ENCODE measurements at regions not wholly inside any gene's neighbourhood (a gene's known extent, or its start where the extent isn't known, plus 50 kb on each side); places are given as distances from the start of the nearest gene placed in this dataset.

- no peaks in the 10 kb centered on the region for H3K79me2 ChIP-seq (ENCODE audit: insufficient read depth, low read length)
- H3K4me2 ChIP-seq (ENCODE audit: insufficient read depth, low read length), result no peak overlapping the region
- ATAC-seq (ENCODE audit: insufficient read depth, low read depth) (no peak), DNase-seq (no peak)
- H3K36me3 ChIP-seq (ENCODE audit: insufficient read depth, low read length), result no peaks in the 10 kb centered on the region
- H2AFZ ChIP-seq (ENCODE audit: low read depth, low read length), result no peak overlapping the region
- no peaks in the 10 kb centered on the region for H3K4me1 ChIP-seq (ENCODE audit: insufficient read depth, low read length)
- no peak overlapping the region for H3K27ac ChIP-seq (ENCODE audit: low read length)
- H3K9ac ChIP-seq (ENCODE audit: low read depth, low read length), result no peak overlapping the region
- H3K27me3 ChIP-seq (ENCODE audit: insufficient read depth, low read length, poor library complexity), result peaks cover 24% of the 10 kb centered on the region
- no peak overlapping the region for H3K4me3 ChIP-seq (ENCODE audit: low read depth in 1 of 2, low read length in 2 of 2)
- TF ChIP-seq EZH2 (IDR thresholded peaks at IDR 0.05; ENCODE audit: borderline replicate concordance, low read depth, low read length, severe bottlenecking), result no peak
- TF ChIP-seq, protein P1, sequence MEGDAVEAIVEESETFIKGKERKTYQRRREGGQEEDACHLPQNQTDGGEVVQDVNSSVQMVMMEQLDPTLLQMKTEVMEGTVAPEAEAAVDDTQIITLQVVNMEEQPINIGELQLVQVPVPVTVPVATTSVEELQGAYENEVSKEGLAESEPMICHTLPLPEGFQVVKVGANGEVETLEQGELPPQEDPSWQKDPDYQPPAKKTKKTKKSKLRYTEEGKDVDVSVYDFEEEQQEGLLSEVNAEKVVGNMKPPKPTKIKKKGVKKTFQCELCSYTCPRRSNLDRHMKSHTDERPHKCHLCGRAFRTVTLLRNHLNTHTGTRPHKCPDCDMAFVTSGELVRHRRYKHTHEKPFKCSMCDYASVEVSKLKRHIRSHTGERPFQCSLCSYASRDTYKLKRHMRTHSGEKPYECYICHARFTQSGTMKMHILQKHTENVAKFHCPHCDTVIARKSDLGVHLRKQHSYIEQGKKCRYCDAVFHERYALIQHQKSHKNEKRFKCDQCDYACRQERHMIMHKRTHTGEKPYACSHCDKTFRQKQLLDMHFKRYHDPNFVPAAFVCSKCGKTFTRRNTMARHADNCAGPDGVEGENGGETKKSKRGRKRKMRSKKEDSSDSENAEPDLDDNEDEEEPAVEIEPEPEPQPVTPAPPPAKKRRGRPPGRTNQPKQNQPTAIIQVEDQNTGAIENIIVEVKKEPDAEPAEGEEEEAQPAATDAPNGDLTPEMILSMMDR (IDR thresholded peaks at IDR 0.05; ENCODE audit: borderline replicate concordance, extremely low read depth, low read length, poor library complexity, severe bottlenecking), result no peak
- H3K9me3 ChIP-seq (ENCODE audit: insufficient read depth, low read length, severe bottlenecking), result no peaks in the 10 kb centered on the region
- no peaks in the 10 kb centered on the region for H4K20me1 ChIP-seq (ENCODE audit: insufficient read depth, low read length)
Measured at GRCh38 chr17:83200231-83200699, 120.9 kb downstream of the METRNL start.

GRCh38 chr17:83200751-83201150 is 121.3 kb downstream of the METRNL start:
- no peaks in the 10 kb centered on the region for H3K79me2 ChIP-seq (ENCODE audit: insufficient read depth, low read length)
- H2AFZ ChIP-seq (ENCODE audit: low read depth, low read length), result no peak overlapping the region
- no peaks in the 10 kb centered on the region for H3K9me3 ChIP-seq (ENCODE audit: insufficient read depth, low read length, severe bottlenecking)
- no peak overlapping the region for H3K4me2 ChIP-seq (ENCODE audit: insufficient read depth, low read length)
- no peak overlapping the region for H3K27ac ChIP-seq (ENCODE audit: low read length)
- H3K4me3 ChIP-seq (ENCODE audit: low read depth in 1 of 2, low read length in 2 of 2), result no peak overlapping the region
- H3K36me3 ChIP-seq (ENCODE audit: insufficient read depth, low read length), result no peaks in the 10 kb centered on the region
- H4K20me1 ChIP-seq (ENCODE audit: insufficient read depth, low read length), result no peaks in the 10 kb centered on the region
- DNase-seq (no peak), ATAC-seq (ENCODE audit: insufficient read depth, low read depth) (no peak)
- H3K4me1 ChIP-seq (ENCODE audit: insufficient read depth, low read length), result no peaks in the 10 kb centered on the region
- TF ChIP-seq, protein P1 (IDR thresholded peaks at IDR 0.05; ENCODE audit: borderline replicate concordance, extremely low read depth, low read length, poor library complexity, severe bottlenecking), result no peak
- TF ChIP-seq EZH2 (IDR thresholded peaks at IDR 0.05; ENCODE audit: borderline replicate concordance, low read depth, low read length, severe bottlenecking), result no peak
- H3K9ac ChIP-seq (ENCODE audit: low read depth, low read length), result no peak overlapping the region
- H3K27me3 ChIP-seq (ENCODE audit: insufficient read depth, low read length, poor library complexity), result peaks cover 24% of the 10 kb centered on the region

DNA sequence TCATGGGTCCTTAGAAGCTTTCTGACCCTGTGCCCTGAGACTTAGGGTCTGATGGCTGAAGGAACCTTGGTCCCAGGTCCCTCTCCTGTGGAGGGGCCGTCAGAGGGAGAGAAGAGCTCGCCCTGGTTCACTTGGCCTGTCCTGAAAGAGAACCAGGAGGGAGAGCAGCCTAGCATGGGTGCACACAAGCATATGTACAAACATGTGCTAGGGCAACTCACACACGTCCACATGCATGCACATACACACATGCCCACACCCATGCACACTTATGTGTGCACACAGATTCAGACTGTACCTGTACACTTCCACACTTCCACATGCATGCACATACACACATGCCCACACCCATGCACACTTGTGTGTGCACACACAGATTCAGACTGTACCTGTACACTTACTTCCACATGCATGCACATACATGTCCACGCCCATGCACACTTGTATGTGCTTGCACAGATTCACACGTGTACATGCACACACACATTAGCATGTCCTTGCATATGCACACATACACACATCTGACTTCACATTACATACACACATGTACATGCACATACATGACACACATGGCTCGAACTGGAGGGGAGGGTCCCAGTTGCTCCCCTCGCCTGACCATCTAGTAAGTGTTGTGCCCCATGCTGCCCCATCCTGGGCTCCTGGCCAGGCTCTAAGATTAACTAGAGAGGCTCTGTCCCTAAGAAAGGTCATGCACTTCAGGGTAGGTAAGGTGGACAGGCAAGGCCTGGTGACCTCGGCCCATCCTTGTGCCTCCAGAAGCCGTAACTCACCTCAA is 122.0 kb downstream of the METRNL start:
- H4K20me1 ChIP-seq (ENCODE audit: insufficient read depth, low read length), result no peaks in the 10 kb centered on the region
- no peaks in the 10 kb centered on the region for H3K79me2 ChIP-seq (ENCODE audit: insufficient read depth, low read length)
- DNase-seq, result no peak
- no peaks in the 10 kb centered on the region for H3K9me3 ChIP-seq (ENCODE audit: insufficient read depth, low read length, severe bottlenecking)
- no peak for ATAC-seq (ENCODE audit: insufficient read depth, low read depth)
- no peak overlapping the region for H3K4me2 ChIP-seq (ENCODE audit: insufficient read depth, low read length)
- no peaks in the 10 kb centered on the region for H3K4me1 ChIP-seq (ENCODE audit: insufficient read depth, low read length)
- H3K27ac ChIP-seq (ENCODE audit: low read length), result no peak overlapping the region
- TF ChIP-seq EZH2 (IDR thresholded peaks at IDR 0.05; ENCODE audit: borderline replicate concordance, low read depth, low read length, severe bottlenecking), result no peak
- TF ChIP-seq, protein P1 (IDR thresholded peaks at IDR 0.05; ENCODE audit: borderline replicate concordance, extremely low read depth, low read length, poor library complexity, severe bottlenecking), result no peak
- H3K9ac ChIP-seq (ENCODE audit: low read depth, low read length), result no peak overlapping the region
- peaks cover 24% of the 10 kb centered on the region for H3K27me3 ChIP-seq (ENCODE audit: insufficient read depth, low read length, poor library complexity)
- H3K4me3 ChIP-seq (ENCODE audit: low read depth in 1 of 2, low read length in 2 of 2), result no peak overlapping the region
- no peaks in the 10 kb centered on the region for H3K36me3 ChIP-seq (ENCODE audit: insufficient read depth, low read length)
- H2AFZ ChIP-seq (ENCODE audit: low read depth, low read length), result no peak overlapping the region

All from DND-41 (cell line).